ENCODE measurements at regions not wholly inside any gene's neighbourhood (a gene's known extent, or its start where the extent isn't known, plus 50 kb on each side); places are given as distances from the start of the nearest gene placed in this dataset.
"Not testable (repeated sequence)": the region's sequence is repeated elsewhere in the genome, so short reads cannot be mapped to it uniquely, and the experiment has no call there.

DNA sequence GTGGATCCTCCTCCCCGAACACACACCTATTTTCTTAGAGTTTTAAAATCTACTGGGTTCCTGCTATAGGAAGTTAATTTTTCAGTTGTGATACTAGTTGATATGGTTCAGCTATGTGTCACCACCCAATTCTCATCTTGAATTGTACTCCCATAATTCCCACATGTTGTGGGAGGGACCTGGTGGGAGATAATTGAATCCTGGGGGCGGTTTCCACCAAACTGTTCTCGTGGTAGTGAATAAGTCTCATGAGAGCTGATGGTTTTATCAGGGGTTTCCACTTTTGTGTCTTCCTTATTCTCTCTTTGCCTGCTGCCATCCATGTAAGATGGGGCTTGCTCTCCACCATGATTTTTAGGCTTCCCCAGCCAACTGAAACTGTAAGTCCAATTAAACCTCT lies 571.6 kb downstream of the KCNA4 start:
- H3K4me1 ChIP-seq (ENCODE audit: control extremely low read depth in 1 of 4, control insufficient read depth in 4 of 4, insufficient read depth in 4 of 4, low read length in 3 of 4); POLR2A ChIA-PET; H3K27ac ChIP-seq (ENCODE audit: insufficient read depth in 1 of 2, low read depth in 1 of 2, low read length in 2 of 2, poor library complexity in 1 of 2, severe bottlenecking in 2 of 2); H3K27me3 ChIP-seq (replicated peaks in 2 of 5; ENCODE audit: control insufficient read depth in 4 of 5, insufficient read depth in 5 of 5, low read length in 4 of 5); CTCF ChIA-PET; H3K4me3 ChIP-seq (ENCODE audit: control insufficient read depth in 1 of 7, extremely low read depth in 1 of 7, insufficient read depth in 4 of 7, low read depth in 2 of 7, low read length in 6 of 7); H3K36me3 ChIP-seq (ENCODE audit: control insufficient read depth in 4 of 4, insufficient read depth in 4 of 4, low read length in 3 of 4); DNase-seq; H3K9me3 ChIP-seq (ENCODE audit: control extremely low read depth in 1 of 5, control insufficient read depth in 4 of 5, insufficient read depth in 2 of 5, low read depth in 1 of 5, low read length in 4 of 5): not testable (repeated sequence)
- WGBS (ENCODE audit: insufficient coverage): no CpG with 5 or more reads among the region's 3 CpGs

DNA sequence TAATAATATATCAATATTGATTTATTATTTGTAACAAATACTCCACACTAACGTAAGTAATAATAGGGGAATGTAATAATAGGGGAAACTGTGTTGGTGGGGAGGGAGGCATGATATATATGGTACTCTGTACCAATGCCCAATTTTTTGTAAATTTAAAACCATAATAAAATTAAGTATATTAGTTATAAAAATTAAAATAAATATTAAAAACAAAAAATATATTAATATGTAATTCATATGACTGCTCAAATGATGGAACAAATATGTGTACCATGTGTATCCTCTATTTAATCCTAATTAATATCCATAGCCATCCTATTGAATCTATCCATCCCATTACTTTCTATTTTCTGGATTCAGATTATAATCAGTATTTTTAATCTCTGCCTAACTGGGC lies 578.0 kb downstream of the KCNA4 start:
- Histone ChIP-seq H3K27ac (ENCODE audit: insufficient read depth in 1 of 2, low read depth in 1 of 2, low read length in 2 of 2, poor library complexity in 1 of 2, severe bottlenecking in 2 of 2) (no peak overlapping the region), H3K9me3 (ENCODE audit: control extremely low read depth in 1 of 5, control insufficient read depth in 4 of 5, insufficient read depth in 2 of 5, low read depth in 1 of 5, low read length in 4 of 5) (no peaks in the 10 kb centered on the region), H3K4me1 (ENCODE audit: control extremely low read depth in 1 of 4, control insufficient read depth in 4 of 4, insufficient read depth in 4 of 4, low read length in 3 of 4) (no peaks in the 10 kb centered on the region), H3K27me3 (replicated peaks in 2 of 5; ENCODE audit: control insufficient read depth in 4 of 5, insufficient read depth in 5 of 5, low read length in 4 of 5) (peaks cover 0 to 2% (median 0%) of the 10 kb centered on the region in 5 experiments), H3K4me3 (ENCODE audit: control insufficient read depth in 1 of 7, extremely low read depth in 1 of 7, insufficient read depth in 4 of 7, low read depth in 2 of 7, low read length in 6 of 7) (no peak overlapping the region), H3K36me3 (ENCODE audit: control insufficient read depth in 4 of 4, insufficient read depth in 4 of 4, low read length in 3 of 4) (no peaks in the 10 kb centered on the region)
- no CpG with 5 or more reads among the region's 1 CpG for WGBS (ENCODE audit: insufficient coverage)
- DNase-seq: no peak
- CTCF ChIA-PET: no interaction called here
- POLR2A ChIA-PET: no interaction called here

DNA sequence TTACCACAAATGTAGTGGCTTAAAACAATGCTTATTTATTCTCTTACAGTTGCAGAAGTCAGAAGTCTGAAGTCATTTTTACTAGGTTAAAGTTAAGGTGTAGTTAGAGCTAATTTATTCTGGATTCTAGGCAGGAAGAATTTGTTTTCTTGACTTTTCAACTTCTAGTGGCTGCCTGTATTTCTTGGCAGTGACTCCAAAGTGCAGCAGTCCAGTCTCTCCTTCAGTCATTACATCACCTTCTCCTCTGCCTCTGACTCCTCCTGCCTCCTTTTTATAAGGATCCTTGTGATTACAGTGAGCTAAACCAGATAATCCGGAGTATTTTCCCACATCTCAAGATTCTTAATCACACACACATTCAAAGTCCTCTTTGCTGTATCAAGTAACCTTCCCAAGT lies 581.4 kb downstream of the KCNA4 start:
- H3K27me3 ChIP-seq (replicated peaks in 2 of 5; ENCODE audit: control insufficient read depth in 4 of 5, insufficient read depth in 5 of 5, low read length in 4 of 5): peaks cover 0 to 2% (median 0%) of the 10 kb centered on the region in 5 experiments
- POLR2A ChIA-PET: no interaction called here
- WGBS (ENCODE audit: insufficient coverage): no CpG with 5 or more reads among the region's 1 CpG
- CTCF ChIA-PET: no interaction called here
- H3K9me3 ChIP-seq (ENCODE audit: control extremely low read depth in 1 of 5, control insufficient read depth in 4 of 5, insufficient read depth in 2 of 5, low read depth in 1 of 5, low read length in 4 of 5): no peaks in the 10 kb centered on the region
- no peak overlapping the region for H3K4me3 ChIP-seq (ENCODE audit: control insufficient read depth in 1 of 7, extremely low read depth in 1 of 7, insufficient read depth in 4 of 7, low read depth in 2 of 7, low read length in 6 of 7)
- no peaks in the 10 kb centered on the region for H3K4me1 ChIP-seq (ENCODE audit: control extremely low read depth in 1 of 4, control insufficient read depth in 4 of 4, insufficient read depth in 4 of 4, low read length in 3 of 4)
- no peak overlapping the region for H3K27ac ChIP-seq (ENCODE audit: insufficient read depth in 1 of 2, low read depth in 1 of 2, low read length in 2 of 2, poor library complexity in 1 of 2, severe bottlenecking in 2 of 2)
- no peak for DNase-seq
- H3K36me3 ChIP-seq (ENCODE audit: control insufficient read depth in 4 of 4, insufficient read depth in 4 of 4, low read length in 3 of 4): no peaks in the 10 kb centered on the region

DNA sequence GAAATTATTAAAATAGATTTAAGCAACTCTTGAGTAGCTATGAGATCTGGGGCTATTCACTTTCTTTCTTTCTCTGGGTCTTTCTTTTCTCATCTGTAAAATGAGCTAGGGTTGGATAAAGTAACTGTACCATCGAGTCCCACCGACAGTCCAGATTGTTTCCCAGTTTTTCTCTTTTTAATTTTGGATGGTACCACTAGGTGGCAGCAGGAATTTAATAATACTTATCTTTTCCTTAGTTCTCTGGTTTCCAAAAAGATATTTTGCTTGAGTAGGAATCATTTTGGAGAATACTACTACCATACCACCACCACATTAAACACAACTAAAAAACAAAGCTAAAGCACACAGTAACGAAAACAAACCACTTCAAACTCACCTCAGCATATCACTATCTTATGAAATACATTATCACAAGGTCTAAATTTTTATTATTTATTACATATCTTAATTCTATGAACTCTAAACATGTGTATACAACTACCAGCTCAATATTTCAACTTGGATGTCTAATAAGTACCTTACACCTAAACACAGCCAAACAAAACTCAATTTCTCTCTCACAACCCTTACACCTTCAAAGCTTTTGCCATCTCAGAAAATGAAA lies 584.0 kb downstream of the KCNA4 start:
- H3K4me3 ChIP-seq (ENCODE audit: control insufficient read depth in 1 of 7, extremely low read depth in 1 of 7, insufficient read depth in 4 of 7, low read depth in 2 of 7, low read length in 6 of 7): no peak overlapping the region
- no peaks in the 10 kb centered on the region for H3K4me1 ChIP-seq (ENCODE audit: control extremely low read depth in 1 of 4, control insufficient read depth in 4 of 4, insufficient read depth in 4 of 4, low read length in 3 of 4)
- CTCF ChIA-PET: interaction anchor here (0.6 to 2.0 kb wide), 7 partner anchors 8 to 1484 kb away, joined by 3 to 6 read pairs (median 3); no protein-coding TSS in a partner anchor
- no CpG with 5 or more reads among the region's 3 CpGs for WGBS (ENCODE audit: insufficient coverage)
- peaks cover 0 to 2% (median 0%) of the 10 kb centered on the region in 5 experiments for H3K27me3 ChIP-seq (replicated peaks in 2 of 5; ENCODE audit: control insufficient read depth in 4 of 5, insufficient read depth in 5 of 5, low read length in 4 of 5)
- H3K36me3 ChIP-seq (ENCODE audit: control insufficient read depth in 4 of 4, insufficient read depth in 4 of 4, low read length in 3 of 4): no peaks in the 10 kb centered on the region
- H3K9me3 ChIP-seq (ENCODE audit: control extremely low read depth in 1 of 5, control insufficient read depth in 4 of 5, insufficient read depth in 2 of 5, low read depth in 1 of 5, low read length in 4 of 5): no peaks in the 10 kb centered on the region
- POLR2A ChIA-PET: no interaction called here
- DNase-seq: no peak
- H3K27ac ChIP-seq (ENCODE audit: insufficient read depth in 1 of 2, low read depth in 1 of 2, low read length in 2 of 2, poor library complexity in 1 of 2, severe bottlenecking in 2 of 2): no peak overlapping the region

DNA sequence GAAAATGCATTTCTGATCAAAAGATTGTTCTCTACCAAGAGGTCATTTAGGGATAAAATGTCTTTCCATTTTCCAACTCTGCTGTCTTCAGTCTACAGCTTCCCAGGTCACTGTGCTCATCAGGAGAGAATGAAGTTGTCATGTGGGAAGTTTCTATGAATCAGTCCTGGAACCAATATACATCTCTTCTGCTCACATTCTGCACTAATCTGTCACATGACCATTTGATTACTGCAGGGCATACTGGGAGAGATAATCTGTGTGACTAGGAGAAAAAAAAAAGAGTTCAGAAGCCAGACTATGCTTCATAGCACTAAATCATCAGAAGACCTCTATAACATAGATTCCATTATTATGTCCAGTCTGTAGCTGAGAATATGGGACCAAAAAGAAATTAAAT lies 611.5 kb downstream of the KCNA4 start:
- no peaks in the 10 kb centered on the region for H3K4me1 ChIP-seq (ENCODE audit: control extremely low read depth in 1 of 4, control insufficient read depth in 4 of 4, insufficient read depth in 4 of 4, low read length in 3 of 4)
- H3K4me3 ChIP-seq (ENCODE audit: control insufficient read depth in 1 of 7, extremely low read depth in 1 of 7, insufficient read depth in 4 of 7, low read depth in 2 of 7, low read length in 6 of 7): no peak overlapping the region

DNA sequence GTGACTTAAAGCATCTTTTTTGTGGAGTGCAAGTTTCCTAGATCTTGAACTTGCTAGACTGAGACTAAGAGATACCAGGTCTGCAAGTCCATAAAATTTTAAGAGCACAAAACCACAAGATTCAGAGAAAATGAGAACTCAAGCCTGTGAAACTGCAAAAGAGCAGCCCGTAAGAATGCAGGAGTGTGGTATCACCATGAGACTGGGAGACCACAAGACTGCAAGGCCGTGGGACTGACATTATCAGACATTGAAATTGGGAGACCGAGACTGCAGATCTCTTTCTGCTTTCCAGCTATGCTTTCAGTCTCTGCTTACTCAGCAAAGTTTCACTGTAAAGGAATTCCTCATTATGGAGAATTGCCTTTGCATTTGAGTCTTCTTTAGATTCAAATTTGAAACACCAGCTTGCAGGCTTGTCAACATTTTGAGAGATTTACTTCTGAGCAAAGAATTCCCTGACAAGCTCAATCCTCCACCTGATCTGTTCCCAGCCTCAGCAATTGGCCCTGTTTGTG lies 621.2 kb downstream of the KCNA4 start:
- 67% methylated on average over 3 of the region's 3 CpGs for WGBS (ENCODE audit: insufficient coverage)

More for the DNA sequence above, 611.5 kb downstream of the KCNA4 start:
- no peak overlapping the region for H3K27ac ChIP-seq (ENCODE audit: insufficient read depth in 1 of 2, low read depth in 1 of 2, low read length in 2 of 2, poor library complexity in 1 of 2, severe bottlenecking in 2 of 2)
- DNase-seq: no peak
- no peaks in the 10 kb centered on the region for H3K27me3 ChIP-seq (replicated peaks in 2 of 5; ENCODE audit: control insufficient read depth in 4 of 5, insufficient read depth in 5 of 5, low read length in 4 of 5)
- H3K36me3 ChIP-seq (ENCODE audit: control insufficient read depth in 4 of 4, insufficient read depth in 4 of 4, low read length in 3 of 4): no peaks in the 10 kb centered on the region
- ChIA-PET POLR2A (no interaction called here), CTCF (interaction anchor here (0.9 kb wide), 1 partner anchor 27 kb away, joined by 3 read pairs; no protein-coding TSS in a partner anchor)
- H3K9me3 ChIP-seq (ENCODE audit: control extremely low read depth in 1 of 5, control insufficient read depth in 4 of 5, insufficient read depth in 2 of 5, low read depth in 1 of 5, low read length in 4 of 5): no peaks in the 10 kb centered on the region

DNA sequence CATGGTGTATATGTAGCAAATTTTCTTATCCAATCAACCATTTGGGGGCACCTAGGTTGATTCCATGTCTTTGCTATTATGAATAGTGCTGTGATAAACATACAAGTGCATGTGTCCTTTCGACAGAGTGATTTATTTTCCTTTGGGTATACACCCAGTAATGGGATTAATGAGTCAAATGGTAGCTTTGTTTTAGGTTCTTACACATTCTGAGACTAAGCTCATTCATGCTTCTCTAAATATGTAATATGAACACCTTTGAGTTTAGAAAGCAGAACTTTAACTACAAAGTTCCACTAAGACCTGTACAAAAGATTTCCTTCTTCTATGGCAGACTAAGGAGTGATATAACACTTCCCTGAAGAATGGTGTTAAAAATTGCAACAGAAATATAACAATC lies 627.0 kb downstream of the KCNA4 start:
- H3K9me3 ChIP-seq (ENCODE audit: control extremely low read depth in 1 of 5, control insufficient read depth in 4 of 5, insufficient read depth in 2 of 5, low read depth in 1 of 5, low read length in 4 of 5): no peaks in the 10 kb centered on the region
- no peaks in the 10 kb centered on the region for H3K27me3 ChIP-seq (replicated peaks in 2 of 5; ENCODE audit: control insufficient read depth in 4 of 5, insufficient read depth in 5 of 5, low read length in 4 of 5)
- WGBS (ENCODE audit: insufficient coverage): no CpG with 5 or more reads among the region's 1 CpG
- ChIA-PET CTCF (no interaction called here), POLR2A (no interaction called here)
- no peak for DNase-seq
- H3K36me3 ChIP-seq (ENCODE audit: control insufficient read depth in 4 of 4, insufficient read depth in 4 of 4, low read length in 3 of 4): no peaks in the 10 kb centered on the region
- H3K4me1 ChIP-seq (ENCODE audit: control extremely low read depth in 1 of 4, control insufficient read depth in 4 of 4, insufficient read depth in 4 of 4, low read length in 3 of 4): no peaks in the 10 kb centered on the region
- H3K27ac ChIP-seq (ENCODE audit: insufficient read depth in 1 of 2, low read depth in 1 of 2, low read length in 2 of 2, poor library complexity in 1 of 2, severe bottlenecking in 2 of 2): no peak overlapping the region
- H3K4me3 ChIP-seq (ENCODE audit: control insufficient read depth in 1 of 7, extremely low read depth in 1 of 7, insufficient read depth in 4 of 7, low read depth in 2 of 7, low read length in 6 of 7): no peak overlapping the region

More for the DNA sequence above, 621.2 kb downstream of the KCNA4 start:
- Histone ChIP-seq H3K4me3 (ENCODE audit: control insufficient read depth in 1 of 7, extremely low read depth in 1 of 7, insufficient read depth in 4 of 7, low read depth in 2 of 7, low read length in 6 of 7) (no peak overlapping the region), H3K27me3 (replicated peaks in 2 of 5; ENCODE audit: control insufficient read depth in 4 of 5, insufficient read depth in 5 of 5, low read length in 4 of 5) (no peaks in the 10 kb centered on the region), H3K27ac (ENCODE audit: insufficient read depth in 1 of 2, low read depth in 1 of 2, low read length in 2 of 2, poor library complexity in 1 of 2, severe bottlenecking in 2 of 2) (no peak overlapping the region), H3K9me3 (ENCODE audit: control extremely low read depth in 1 of 5, control insufficient read depth in 4 of 5, insufficient read depth in 2 of 5, low read depth in 1 of 5, low read length in 4 of 5) (no peaks in the 10 kb centered on the region), H3K36me3 (ENCODE audit: control insufficient read depth in 4 of 4, insufficient read depth in 4 of 4, low read length in 3 of 4) (no peaks in the 10 kb centered on the region), H3K4me1 (ENCODE audit: control extremely low read depth in 1 of 4, control insufficient read depth in 4 of 4, insufficient read depth in 4 of 4, low read length in 3 of 4) (no peaks in the 10 kb centered on the region)
- POLR2A ChIA-PET: no interaction called here
- CTCF ChIA-PET: no interaction called here
- DNase-seq: no peak
